ENCODE measurements at regions not wholly inside any gene's neighbourhood (a gene's known extent, or its start where the extent isn't known, plus 50 kb on each side); places are given as distances from the start of the nearest gene placed in this dataset.

DNA sequence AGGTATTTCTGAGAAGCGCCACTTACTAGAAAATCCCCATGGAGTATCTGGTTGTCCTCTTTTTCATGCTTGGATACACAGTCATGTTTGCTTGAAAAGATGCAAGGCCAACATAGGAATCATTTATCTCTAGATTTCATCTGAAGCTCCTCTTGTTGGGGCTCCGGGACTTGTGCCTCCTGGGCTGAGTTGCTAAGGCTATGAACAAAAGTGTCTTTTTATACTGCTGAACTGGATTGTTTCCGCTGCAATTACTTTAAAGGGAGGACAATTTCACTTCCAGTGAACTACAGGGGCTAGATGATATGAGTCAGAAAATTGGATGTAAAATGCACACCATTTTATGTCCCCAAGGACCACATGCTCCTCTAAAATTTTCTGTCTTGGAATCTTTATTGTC, 114.1 kb downstream of the TNFSF13B start:
- Mint-ChIP-seq H3K27me3 (ENCODE audit: insufficient read depth, low read depth) (no peaks in the 10 kb centered on the region), H3K36me3 (no peaks in the 10 kb centered on the region), H3K4me1 (peaks cover 8% of the 10 kb centered on the region), H3K4me3 (no peak overlapping the region), H3K9me3 (no peaks in the 10 kb centered on the region), H3K27ac (no peak overlapping the region)
- Histone ChIP-seq H3F3A (ENCODE audit: low read depth) (no peaks in the 10 kb centered on the region), H3K36me3 (no peaks in the 10 kb centered on the region), H4K20me1 (ENCODE audit: low read depth) (no peaks in the 10 kb centered on the region), H3K4me1 (no peaks in the 10 kb centered on the region), H3K27ac (no peak overlapping the region), H3K4me3 (no peak overlapping the region), H3K9ac (no peak overlapping the region), H2AFZ (replicated peaks) (no peak overlapping the region), H3K4me2 (no peak overlapping the region), H3K79me2 (ENCODE audit: low read depth) (no peaks in the 10 kb centered on the region), H3K27me3 (no peaks in the 10 kb centered on the region), H3K9me3 (ENCODE audit: low read depth) (no peaks in the 10 kb centered on the region)
- DNase-seq (ENCODE audit: low spot score): no peak
- TF ChIP-seq CTCF (IDR thresholded peaks at IDR 0.05) (no peak), EZH2phosphoT487 (IDR thresholded peaks at IDR 0.05) (no peak)

- Histone ChIP-seq H3F3A (ENCODE audit: low read depth) (no peaks in the 10 kb centered on the region), H3K36me3 (no peaks in the 10 kb centered on the region), H3K27ac (no peak overlapping the region), H2AFZ (replicated peaks) (no peak overlapping the region), H3K4me1 (no peaks in the 10 kb centered on the region), H3K79me2 (ENCODE audit: low read depth) (no peaks in the 10 kb centered on the region), H3K4me2 (no peak overlapping the region), H3K9me3 (ENCODE audit: low read depth) (no peaks in the 10 kb centered on the region), H3K9ac (no peak overlapping the region), H3K27me3 (no peaks in the 10 kb centered on the region), H4K20me1 (ENCODE audit: low read depth) (no peaks in the 10 kb centered on the region), H3K4me3 (no peak overlapping the region)
- H3K4me3 Mint-ChIP-seq: no peak overlapping the region
- no peak for DNase-seq (ENCODE audit: low spot score)
- no peaks in the 10 kb centered on the region for H3K27me3 Mint-ChIP-seq (ENCODE audit: insufficient read depth, low read depth)
- H3K27ac Mint-ChIP-seq: no peak overlapping the region
- no peaks in the 10 kb centered on the region for H3K36me3 Mint-ChIP-seq
- no peaks in the 10 kb centered on the region for H3K9me3 Mint-ChIP-seq
- no peak for TF ChIP-seq EZH2 (IDR thresholded peaks at IDR 0.05)
- H3K4me1 Mint-ChIP-seq: peaks cover 8% of the 10 kb centered on the region
Measured at GRCh38 chr13:108387156-108387555, 117.6 kb downstream of the TNFSF13B start.

- peak; percentile 46 for DNase-seq (ENCODE audit: low spot score)
- TF ChIP-seq CTCF (IDR thresholded peaks at IDR 0.05): no peak
- TF ChIP-seq EZH2 (IDR thresholded peaks at IDR 0.05): no peak
- H3K36me3 Mint-ChIP-seq: no peaks in the 10 kb centered on the region
- H3K27ac Mint-ChIP-seq: no peak overlapping the region
- no peak overlapping the region for H3K9ac ChIP-seq
- no peaks in the 10 kb centered on the region for H4K20me1 ChIP-seq (ENCODE audit: low read depth)
- H3K4me3 ChIP-seq: no peak overlapping the region
- no peaks in the 10 kb centered on the region for H3K27me3 Mint-ChIP-seq (ENCODE audit: insufficient read depth, low read depth)
- peak overlapping the region; percentile 22 for H2AFZ ChIP-seq (replicated peaks)
- no peak overlapping the region for H3K27ac ChIP-seq
- H3K27me3 ChIP-seq: no peaks in the 10 kb centered on the region
- peaks cover 6% of the 10 kb centered on the region for H3K4me1 Mint-ChIP-seq
- no peaks in the 10 kb centered on the region for H3K9me3 Mint-ChIP-seq
- no peak overlapping the region for H3K4me3 Mint-ChIP-seq
- H3K4me1 ChIP-seq: peaks cover 11% of the 10 kb centered on the region
- peaks cover 5% of the 10 kb centered on the region for H3F3A ChIP-seq (ENCODE audit: low read depth)
- H3K4me2 ChIP-seq: peak overlapping the region; percentile 61
- no peaks in the 10 kb centered on the region for H3K79me2 ChIP-seq (ENCODE audit: low read depth)
- no peaks in the 10 kb centered on the region for H3K9me3 ChIP-seq (ENCODE audit: low read depth)
- no peaks in the 10 kb centered on the region for H3K36me3 ChIP-seq
Measured at GRCh38 chr13:108402850-108403249, 133.3 kb downstream of the TNFSF13B start.

- H3K27me3 ChIP-seq: no peaks in the 10 kb centered on the region
- H3K36me3 Mint-ChIP-seq: no peaks in the 10 kb centered on the region
- no peak overlapping the region for H3K9ac ChIP-seq
- no peaks in the 10 kb centered on the region for H3K36me3 ChIP-seq
- H3K79me2 ChIP-seq (ENCODE audit: low read depth): no peaks in the 10 kb centered on the region
- no peaks in the 10 kb centered on the region for H4K20me1 ChIP-seq (ENCODE audit: low read depth)
- no peaks in the 10 kb centered on the region for H3K27me3 Mint-ChIP-seq (ENCODE audit: insufficient read depth, low read depth)
- no peak overlapping the region for H3K4me2 ChIP-seq
- no peak for TF ChIP-seq EZH2phosphoT487 (IDR thresholded peaks at IDR 0.05)
- no peak for TF ChIP-seq CTCF (IDR thresholded peaks at IDR 0.05)
- no peak for TF ChIP-seq EZH2 (IDR thresholded peaks at IDR 0.05)
- no peaks in the 10 kb centered on the region for H3K9me3 ChIP-seq (ENCODE audit: low read depth)
- H2AFZ ChIP-seq (replicated peaks): no peak overlapping the region
- peaks cover 9% of the 10 kb centered on the region for H3K4me1 ChIP-seq
- H3K4me3 ChIP-seq: no peak overlapping the region
- peaks cover 5% of the 10 kb centered on the region for H3F3A ChIP-seq (ENCODE audit: low read depth)
- H3K9me3 Mint-ChIP-seq: no peaks in the 10 kb centered on the region
- no peak for DNase-seq (ENCODE audit: low spot score)
- H3K4me1 Mint-ChIP-seq: peaks cover 6% of the 10 kb centered on the region
- no peak overlapping the region for H3K27ac ChIP-seq
- H3K4me3 Mint-ChIP-seq: no peak overlapping the region
- H3K27ac Mint-ChIP-seq: no peak overlapping the region
Measured at GRCh38 chr13:108407495-108407894, 138.0 kb downstream of the TNFSF13B start.

Measured in neural progenitor cell (in vitro differentiated cells).